ENCODE measurements at regions not wholly inside any gene's neighbourhood (a gene's known extent, or its start where the extent isn't known, plus 50 kb on each side); places are given as distances from the start of the nearest gene placed in this dataset.

DNA sequence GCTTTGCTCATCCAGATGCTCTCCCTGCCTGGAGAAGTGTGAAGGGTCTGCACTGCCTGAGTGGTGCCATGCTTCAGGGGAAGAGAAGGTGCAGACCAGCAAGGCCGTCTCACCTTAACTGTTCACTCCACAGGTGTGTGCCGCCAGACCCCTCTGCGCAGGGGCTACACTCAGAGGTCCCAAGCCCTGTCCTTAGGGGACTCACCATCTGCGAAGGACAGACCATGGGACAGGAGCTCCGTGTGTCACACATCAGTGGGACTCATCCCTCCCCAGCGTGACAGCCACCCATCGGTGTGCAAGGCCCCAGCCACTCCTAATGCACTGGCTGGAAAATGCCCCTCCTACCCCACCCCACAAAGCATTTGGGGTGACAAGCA, 142.9 kb downstream of the OLFM1 start:
- Histone ChIP-seq H3K9me1 (ENCODE audit: insufficient read depth, low read length) (no peaks in the 10 kb centered on the region), H3K4me2 (ENCODE audit: low read depth, low read length) (no peak overlapping the region), H2AK5ac (ENCODE audit: low read depth, low read length) (no peak overlapping the region), H3K27me3 (ENCODE audit: control insufficient read depth, insufficient read depth, low read length) (no peaks in the 10 kb centered on the region), H3K23ac (ENCODE audit: low read depth, low read length) (no peak overlapping the region), H3K27ac (ENCODE audit: insufficient read depth, low read length) (no peak overlapping the region), H2BK15ac (ENCODE audit: low read depth, low read length) (no peak overlapping the region), H2AK9ac (replicated peaks; ENCODE audit: low read depth, low read length, poor library complexity) (no peak overlapping the region), H4K5ac (ENCODE audit: low read depth, low read length) (no peak overlapping the region), H3K36me3 (ENCODE audit: control insufficient read depth, insufficient read depth, low read length) (no peaks in the 10 kb centered on the region), H3K9ac (ENCODE audit: low read depth, low read length) (no peak overlapping the region), H2BK120ac (ENCODE audit: low read depth, low read length) (no peak overlapping the region), H3K4me1 (ENCODE audit: control insufficient read depth, insufficient read depth, low read length) (no peaks in the 10 kb centered on the region), H3K14ac (replicated peaks; ENCODE audit: low read depth, low read length) (no peak overlapping the region), H2BK5ac (ENCODE audit: low read depth, low read length, poor library complexity, severe bottlenecking) (no peak overlapping the region), H2BK20ac (ENCODE audit: low read depth, low read length) (no peak overlapping the region), H3K79me1 (ENCODE audit: low read depth in 1 of 2, low read length in 2 of 2) (no peaks in the 10 kb centered on the region), H4K20me1 (ENCODE audit: insufficient read depth, low read length) (no peaks in the 10 kb centered on the region), H3K18ac (ENCODE audit: low read depth, low read length) (no peak overlapping the region), H3K56ac (ENCODE audit: extremely low read depth, insufficient read depth, low read length) (no peak overlapping the region), H4K91ac (ENCODE audit: insufficient read depth, low read depth, low read length) (no peak overlapping the region), H2AFZ (replicated peaks; ENCODE audit: low read length, poor library complexity) (no peak overlapping the region), H3K4ac (ENCODE audit: low read depth, low read length) (no peak overlapping the region), H4K8ac (ENCODE audit: low read depth in 2 of 2, low read length in 2 of 2) (no peak overlapping the region), H3K9me3 (ENCODE audit: control insufficient read depth, insufficient read depth, low read length) (peaks cover 46% of the 10 kb centered on the region), H3K4me3 (ENCODE audit: insufficient read depth, low read depth, low read length) (no peak overlapping the region)
- dilution Hi-C loops (cut with HindIII; ENCODE audit: low sequenced_read_pairs, unreplicated experiment) (no loop called here), in situ Hi-C loops (cut with MboI; ENCODE audit: low sequenced_read_pairs) (no loop called here), intact Hi-C loops (cut with micrococcal nuclease) (no loop called here)
- ChIA-PET CTCF (no interaction called here), POLR2A (ENCODE audit: unreplicated experiment) (no interaction called here)
- no peak for TF ChIP-seq USF2 (IDR thresholded peaks at IDR 0.05; ENCODE audit: low read depth, low read length)
- no peak for TF ChIP-seq FOS (IDR thresholded peaks at IDR 0.05; ENCODE audit: low read depth, low read length)
- TF ChIP-seq BHLHE40 (IDR thresholded peaks at IDR 0.05; ENCODE audit: low read depth, low read length): no peak
- TF ChIP-seq ELK1 (IDR thresholded peaks at IDR 0.05; ENCODE audit: borderline replicate concordance, low read depth, low read length): no peak
- TF ChIP-seq CHD1 (IDR thresholded peaks at IDR 0.05; ENCODE audit: low read depth, low read length): no peak
- TF ChIP-seq POLR2A (IDR thresholded peaks at IDR 0.05; ENCODE audit: low read depth, low read length): no peak
- BruUV-seq (replicated peaks): no TSS peak
- 93% methylated on average over 3 of the region's 7 CpGs; no CpG with 5 or more reads in 1 of the 2 experiments for WGBS, 2 experiments (ENCODE audit: extremely low coverage in 2 of 2, insufficient read length in 1 of 2)
- no peak for ATAC-seq (ENCODE audit: low read depth)
- no peak for DNase-seq

All from IMR-90 (cell line).